PC-3 (cell line): ENCODE measurements at regions not wholly inside any gene's neighbourhood (a gene's known extent, or its start where the extent isn't known, plus 50 kb on each side); places are given as distances from the start of the nearest gene placed in this dataset.

Experiments used
- ATAC-seq: fragments of 200-7000 bp; cut with Tn5 transposase; 2 replicates; pipeline ENCODE4 v1.9.1; 2020; ENCODE audit warnings: mild to moderate bottlenecking, moderate library complexity
- BruUV-seq: library from RNA; stranded (reverse); fragments of 400-500 nt; replicated peaks from 2 replicates; lab custom pipeline; 2021; lab: Mats Ljungman, UMichigan
- CTCF ChIA-PET: fragments of 300-600 bp; sonication (Branson Sonifier 250); formaldehyde crosslinking; loops from one replicate; lab custom pipeline; 2022; ENCODE audit warnings: antibody characterized with exemption; lab: Charles Lee
- POLR2A ChIA-PET: fragments of 300-600 bp; sonication (Branson Sonifier 250); formaldehyde crosslinking; loops from one replicate; lab custom pipeline; 2022; ENCODE audit warnings: antibody characterized with exemption; ENCODE audit not compliant: unreplicated experiment; lab: Charles Lee
- DNase-seq: peaks from one replicate; pipeline ENCODE4 v3.0.0-alpha.2; 2015
- H2AFZ ChIP-seq: fragments of 300-600 bp; sonication (generic); 2 replicates; pipeline ENCODE4 v1.6.0; 2016; ENCODE audit warnings: antibody characterized with exemption, low read length
- H3F3A ChIP-seq: fragments of 300-600 bp; sonication (generic); one replicate; pipeline ENCODE4 v1.6.0; 2017; ENCODE audit warnings: antibody characterized with exemption, low read length, control low read depth, mild to moderate bottlenecking; ENCODE audit not compliant: unreplicated experiment
- H3K27ac ChIP-seq: fragments of 300-600 bp; sonication (generic); 2 replicates; pipeline ENCODE4 v1.5.1; 2016; ENCODE audit warnings: mild to moderate bottlenecking, low read length
- H3K27me3 ChIP-seq: fragments of 300-600 bp; sonication (generic); 2 replicates; pipeline ENCODE4 v1.6.1; 2016; ENCODE audit warnings: low read length, mixed read lengths
- H3K36me3 ChIP-seq: fragments of 300-600 bp; sonication (generic); 2 replicates; pipeline ENCODE4 v1.6.1; 2016; ENCODE audit warnings: low read depth, mixed run types, low read length, mixed read lengths
- H3K4me1 ChIP-seq: fragments of 300-600 bp; sonication (generic); 2 replicates; pipeline ENCODE4 v1.5.1; 2016; ENCODE audit warnings: low read length; ENCODE audit not compliant: insufficient read depth
- H3K4me2 ChIP-seq: fragments of 300-600 bp; sonication (generic); 2 replicates; pipeline ENCODE4 v1.6.0; 2016; ENCODE audit warnings: low read length
- H3K4me3 ChIP-seq: fragments of 300-600 bp; sonication (generic); 2 replicates; pipeline ENCODE4 v1.5.1; 2016; ENCODE audit warnings: mild to moderate bottlenecking, low read length, mixed read lengths
- H3K79me2 ChIP-seq: fragments of 300-600 bp; sonication (generic); 2 replicates; pipeline ENCODE4 v1.6.1; 2017; ENCODE audit warnings: low read length, mixed read lengths
- H3K9ac ChIP-seq: fragments of 300-600 bp; sonication (generic); 2 replicates; pipeline ENCODE4 v1.6.0; 2016; ENCODE audit warnings: mild to moderate bottlenecking, low read length
- H3K9me2 ChIP-seq: fragments of 300-600 bp; sonication (generic); replicated peaks from 2 replicates; pipeline ENCODE4 v1.6.1; 2016; ENCODE audit warnings: mixed run types, low read length, mixed read lengths
- H3K9me3 ChIP-seq: fragments of 300-600 bp; sonication (generic); 2 replicates; pipeline ENCODE4 v1.6.1; 2016; ENCODE audit warnings: low read length, mixed read lengths
- H4K20me1 ChIP-seq: fragments of 300-600 bp; sonication (generic); 2 replicates; pipeline ENCODE4 v1.6.1; 2016; ENCODE audit warnings: low read length, mixed read lengths
- CTCF ChIP-seq: fragments of 300-600 bp; sonication (generic); conservative IDR thresholded peaks from 2 replicates; pipeline ENCODE4 v1.5.1; 2017; ENCODE audit warnings: antibody characterized with exemption, low read depth, mild to moderate bottlenecking, low read length
- EZH2 ChIP-seq: fragments of 300-600 bp; sonication (generic); IDR thresholded peaks from one replicate; pipeline ENCODE4 v1.6.1; 2017; ENCODE audit warnings: antibody characterized with exemption, mild to moderate bottlenecking, low read length; ENCODE audit not compliant: unreplicated experiment
- EZH2phosphoT487 ChIP-seq: fragments of 300-600 bp; sonication (generic); IDR thresholded peaks from 2 replicates; pipeline ENCODE4 v1.6.1; 2018; ENCODE audit warnings: mild to moderate bottlenecking, antibody characterized with exemption, low read length, borderline replicate concordance
- intact Hi-C: fragments of 100-400 bp; cut with micrococcal nuclease; formaldehyde crosslinking; loops from 2 replicates; pipeline ENCODE4 v1.9.0; 2023

- DNase-seq (no peak), ATAC-seq (no peak)
- Histone ChIP-seq H3K4me2 (no peak overlapping the region), H3K36me3 (no peaks in the 10 kb centered on the region), H3K27me3 (no peaks in the 10 kb centered on the region), H2AFZ (no peak overlapping the region), H3K4me3 (no peak overlapping the region), H3F3A (no peaks in the 10 kb centered on the region), H4K20me1 (no peaks in the 10 kb centered on the region), H3K4me1 (peaks cover 14% of the 10 kb centered on the region), H3K9me2 (no peaks in the 10 kb centered on the region), H3K79me2 (no peaks in the 10 kb centered on the region), H3K9me3 (no peaks in the 10 kb centered on the region), H3K9ac (no peak overlapping the region), H3K27ac (no peak overlapping the region)
- TF ChIP-seq EZH2 (no peak), CTCF (no peak), EZH2phosphoT487 (no peak)
- intact Hi-C loops, result no loop called here
- no TSS peak for BruUV-seq
- ChIA-PET CTCF (no interaction called here), POLR2A (no interaction called here)
These were observed 160.6 kb upstream of the JUN start for GRCh38 chr1:58944439-58944838.

GRCh38 chr1:58946390-58946789, 162.5 kb upstream of the JUN start:
- no peaks in the 10 kb centered on the region for H3K79me2 ChIP-seq
- intact Hi-C loops, result no loop called here
- CTCF ChIA-PET, result no interaction called here
- POLR2A ChIA-PET, result no interaction called here
- H3K27ac ChIP-seq, result no peak overlapping the region
- H3K4me1 ChIP-seq, result peaks cover 14% of the 10 kb centered on the region
- H3K4me2 ChIP-seq, result no peak overlapping the region
- H3K27me3 ChIP-seq, result no peaks in the 10 kb centered on the region
- H4K20me1 ChIP-seq, result no peaks in the 10 kb centered on the region
- H3K9me3 ChIP-seq, result no peaks in the 10 kb centered on the region
- BruUV-seq, result no TSS peak
- no peaks in the 10 kb centered on the region for H3F3A ChIP-seq
- no peaks in the 10 kb centered on the region for H3K9me2 ChIP-seq
- H2AFZ ChIP-seq, result no peak overlapping the region
- DNase-seq (no peak), ATAC-seq (no peak)
- TF ChIP-seq EZH2 (no peak), EZH2phosphoT487 (no peak), CTCF (no peak)
- no peak overlapping the region for H3K4me3 ChIP-seq
- H3K9ac ChIP-seq, result no peak overlapping the region
- no peaks in the 10 kb centered on the region for H3K36me3 ChIP-seq

- DNase-seq (no peak), ATAC-seq (no peak)
- Histone ChIP-seq H2AFZ (no peak overlapping the region), H4K20me1 (no peaks in the 10 kb centered on the region), H3K9ac (no peak overlapping the region), H3F3A (no peaks in the 10 kb centered on the region), H3K27ac (no peak overlapping the region), H3K4me3 (no peak overlapping the region), H3K9me3 (no peaks in the 10 kb centered on the region), H3K4me1 (no peaks in the 10 kb centered on the region), H3K9me2 (no peaks in the 10 kb centered on the region), H3K79me2 (no peaks in the 10 kb centered on the region), H3K36me3 (no peaks in the 10 kb centered on the region), H3K27me3 (no peaks in the 10 kb centered on the region), H3K4me2 (no peak overlapping the region)
- POLR2A ChIA-PET, result no interaction called here
- CTCF ChIA-PET, result no interaction called here
- intact Hi-C loops, result no loop called here
- no TSS peak for BruUV-seq
- TF ChIP-seq EZH2phosphoT487, result no peak
- TF ChIP-seq CTCF, result no peak
- TF ChIP-seq EZH2, result no peak
These were observed 164.8 kb upstream of the JUN start for GRCh38 chr1:58948671-58949070.
